ENCODE measurements at regions not wholly inside any gene's neighbourhood (a gene's known extent, or its start where the extent isn't known, plus 50 kb on each side); places are given as distances from the start of the nearest gene placed in this dataset.
"Not testable (repeated sequence)": the region's sequence is repeated elsewhere in the genome, so short reads cannot be mapped to it uniquely, and the experiment has no call there.

GRCh38 chr4:3631544-3632266 lies 99.5 kb upstream of the LRPAP1 start:
- not testable (repeated sequence) for DNase-seq

- DNase-seq: no peak
These were observed 98.6 kb upstream of the LRPAP1 start for GRCh38 chr4:3630598-3631543.

- no peak for DNase-seq
These were observed 97.9 kb upstream of the LRPAP1 start for GRCh38 chr4:3630136-3630597.

- no peak for DNase-seq
These were observed 97.4 kb upstream of the LRPAP1 start for GRCh38 chr4:3629665-3630064.

- not testable (repeated sequence) for DNase-seq
These were observed 97.0 kb upstream of the LRPAP1 start for GRCh38 chr4:3629176-3629575.

- no peak for DNase-seq
These were observed 96.6 kb upstream of the LRPAP1 start for GRCh38 chr4:3628868-3629175.

- not testable (repeated sequence) for DNase-seq
These were observed 96.0 kb upstream of the LRPAP1 start for GRCh38 chr4:3627967-3628867.

GRCh38 chr4:3627456-3627855 lies 95.2 kb upstream of the LRPAP1 start:
- not testable (repeated sequence) for DNase-seq

- not testable (repeated sequence) for DNase-seq
These were observed 94.1 kb upstream of the LRPAP1 start for GRCh38 chr4:3626131-3626884.

GRCh38 chr4:3625286-3625875 lies 93.2 kb upstream of the LRPAP1 start:
- DNase-seq: not testable (repeated sequence)

- not testable (repeated sequence) for DNase-seq
These were observed 91.6 kb upstream of the LRPAP1 start for GRCh38 chr4:3623809-3624329.

- no peak for DNase-seq
These were observed 90.9 kb upstream of the LRPAP1 start for GRCh38 chr4:3623106-3623505.

- not testable (repeated sequence) for DNase-seq
These were observed 88.1 kb upstream of the LRPAP1 start for GRCh38 chr4:3620365-3620764.

GRCh38 chr4:3619698-3620097 lies 87.5 kb upstream of the LRPAP1 start:
- not testable (repeated sequence) for DNase-seq

- not testable (repeated sequence) for DNase-seq
These were observed 86.1 kb upstream of the LRPAP1 start for GRCh38 chr4:3618341-3618740.

GRCh38 chr4:3615386-3616286 lies 83.4 kb upstream of the LRPAP1 start:
- DNase-seq: no peak

- DNase-seq: no peak
These were observed 82.4 kb upstream of the LRPAP1 start for GRCh38 chr4:3614731-3614980.

- DNase-seq: no peak
These were observed 81.9 kb upstream of the LRPAP1 start for GRCh38 chr4:3613967-3614730.

GRCh38 chr4:3612934-3613333 lies 80.7 kb upstream of the LRPAP1 start:
- no peak for DNase-seq

- no peak for DNase-seq
These were observed 80.1 kb upstream of the LRPAP1 start for GRCh38 chr4:3612281-3612680.

Data from NCI-H146 (cell line).